ENCODE measurements at regions not wholly inside any gene's neighbourhood (a gene's known extent, or its start where the extent isn't known, plus 50 kb on each side); places are given as distances from the start of the nearest gene placed in this dataset.
A peak's percentile ranks its signal among the peaks of the same experiment; 100 is the strongest.
"Not testable (repeated sequence)": the region's sequence is repeated elsewhere in the genome, so short reads cannot be mapped to it uniquely, and the experiment has no call there.

DNA sequence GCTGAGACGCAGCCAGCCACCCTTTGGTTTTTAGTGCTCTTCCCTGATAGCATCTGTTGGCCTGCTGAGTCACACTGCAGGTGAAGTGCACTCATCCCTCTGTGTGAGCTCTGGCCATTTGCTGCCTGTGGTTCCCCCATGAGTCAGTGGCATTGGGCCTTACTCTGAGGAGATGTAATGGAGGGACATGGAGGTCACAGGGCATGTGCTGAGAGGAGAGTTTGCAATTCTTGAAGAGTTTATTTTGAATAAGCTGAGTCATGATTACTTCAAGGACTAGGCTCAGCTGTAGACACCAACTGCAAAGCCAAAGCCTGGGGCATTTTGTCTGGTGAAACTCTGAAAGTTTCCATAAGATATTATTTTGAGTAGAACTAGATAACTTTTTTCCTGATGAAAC is 200.3 kb downstream of the BCL2L11 start:
- DNase-seq: peak; percentile 40

DNA sequence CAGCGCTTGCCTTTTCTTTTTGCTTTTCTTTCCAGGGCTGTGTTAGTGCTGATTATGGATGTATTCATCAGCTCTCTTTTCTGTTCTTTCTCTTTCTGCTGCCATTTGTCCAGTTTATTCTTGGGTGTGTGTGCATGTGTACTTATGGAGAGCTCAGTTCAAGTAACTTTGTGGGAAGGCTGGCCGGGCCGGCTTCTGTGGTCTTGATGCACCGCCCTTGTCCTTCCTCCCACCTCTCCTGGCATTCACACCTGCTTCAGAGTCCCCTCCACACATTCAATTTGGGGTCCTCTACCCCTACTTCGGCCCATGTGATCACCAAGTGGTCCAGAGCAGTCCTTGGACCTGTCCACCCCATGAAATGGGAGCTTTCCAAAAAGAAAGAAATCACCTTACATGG is 202.7 kb downstream of the BCL2L11 start:
- not testable (repeated sequence) for DNase-seq

GRCh38 chr2:111327726-111328125 is 207.0 kb downstream of the BCL2L11 start:
- DNase-seq: not testable (repeated sequence)

- not testable (repeated sequence) for DNase-seq
Observed at GRCh38 chr2:111329309-111329708, 208.6 kb downstream of the BCL2L11 start.

- not testable (repeated sequence) for DNase-seq
Observed at GRCh38 chr2:111331099-111331724, 210.5 kb downstream of the BCL2L11 start.

DNA sequence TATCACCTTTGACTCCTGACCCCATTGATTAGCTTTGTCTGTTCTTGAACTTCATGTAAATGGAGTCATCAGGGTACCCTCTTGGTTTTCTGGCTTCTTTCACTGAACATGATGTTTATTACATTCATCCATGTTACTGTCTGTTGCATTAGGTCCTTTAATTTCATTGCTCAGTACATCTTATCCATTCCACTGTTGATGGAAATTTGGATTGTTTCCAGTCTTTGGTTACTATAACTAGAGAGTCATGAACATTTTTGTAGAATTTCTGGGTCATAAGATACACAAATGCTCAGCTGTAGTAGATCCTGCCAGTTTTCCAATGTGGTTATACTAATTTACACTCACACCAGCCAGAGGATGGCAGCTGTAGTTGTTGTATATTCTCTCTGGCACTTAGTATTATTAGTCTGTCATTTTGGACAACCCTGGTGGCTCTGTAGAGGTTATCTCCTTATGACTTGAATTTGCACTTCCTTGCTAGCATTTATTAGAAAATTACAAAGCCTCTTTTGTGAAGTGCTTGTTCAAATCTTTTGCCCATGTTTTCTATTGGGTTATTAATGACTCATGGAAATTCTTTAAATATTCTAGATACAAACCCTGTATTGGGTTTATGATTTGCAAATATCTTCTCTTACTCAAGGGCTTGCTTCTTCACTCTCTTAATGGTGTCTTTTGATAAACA is 214.7 kb downstream of the BCL2L11 start:
- DNase-seq: not testable (repeated sequence)

- DNase-seq: not testable (repeated sequence)
Observed at GRCh38 chr2:111338474-111338873, 217.8 kb downstream of the BCL2L11 start.

DNA sequence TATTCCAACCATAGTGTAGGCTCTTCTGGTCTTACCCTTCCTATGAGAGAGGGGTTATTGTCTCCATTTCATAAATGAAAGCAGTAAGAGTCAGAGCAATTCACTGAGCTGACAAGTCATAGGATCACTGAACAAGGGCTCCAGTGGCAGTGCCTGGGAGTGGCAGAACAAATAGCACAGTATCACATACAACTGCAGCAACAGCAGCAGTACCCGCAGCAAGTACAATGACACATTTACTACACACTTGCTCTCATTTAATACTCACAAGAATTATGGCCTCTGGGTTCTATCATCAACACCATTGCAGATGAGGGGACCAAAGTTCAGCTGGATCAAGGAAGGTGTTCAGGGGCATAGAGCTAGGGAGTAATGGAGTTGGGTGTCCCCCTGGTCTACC is 218.8 kb downstream of the BCL2L11 start:
- not testable (repeated sequence) for DNase-seq

DNA sequence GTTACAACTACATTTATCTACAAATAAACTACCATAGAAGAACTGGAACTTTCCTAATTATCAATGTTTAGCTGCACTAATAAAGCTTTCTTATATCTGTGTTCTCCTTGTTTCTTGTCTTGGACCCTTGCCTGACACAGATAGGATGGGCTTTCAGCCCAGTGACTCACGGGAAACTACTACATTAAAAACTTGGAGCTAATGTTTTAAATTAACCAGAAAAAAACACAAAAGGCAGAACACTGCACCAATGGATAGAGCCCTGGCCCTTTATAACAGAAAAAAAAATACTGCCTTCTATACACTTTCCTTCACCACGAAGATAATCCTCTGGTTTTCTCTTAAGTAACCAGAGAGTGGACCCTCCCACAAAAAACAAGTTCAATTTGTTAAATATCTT is 223.9 kb downstream of the BCL2L11 start:
- not testable (repeated sequence) for DNase-seq

- not testable (repeated sequence) for DNase-seq
Observed at GRCh38 chr2:111345439-111345838, 224.7 kb downstream of the BCL2L11 start.

GRCh38 chr2:111346018-111346930 is 225.6 kb downstream of the BCL2L11 start:
- DNase-seq: not testable (repeated sequence)

DNA sequence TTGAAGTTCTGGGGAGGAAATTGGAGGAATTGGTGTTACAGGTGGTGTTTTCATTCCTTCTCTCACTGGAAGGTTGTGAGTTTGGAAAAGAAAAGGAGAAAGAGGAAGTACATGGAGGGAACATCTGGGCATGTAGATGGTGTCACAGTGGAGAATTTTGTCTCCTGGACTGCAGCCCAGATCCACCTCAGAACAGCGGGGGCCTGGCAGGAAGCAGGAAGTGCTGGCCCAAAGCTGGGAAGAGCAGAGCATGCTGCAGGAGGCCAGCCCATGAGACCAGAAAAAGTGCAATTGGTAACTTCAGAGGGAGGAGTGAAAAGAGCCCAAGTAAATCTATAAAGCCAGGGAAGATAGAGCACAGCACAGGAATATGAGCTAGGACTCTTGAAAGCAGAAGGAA is 227.0 kb downstream of the BCL2L11 start:
- not testable (repeated sequence) for DNase-seq

DNA sequence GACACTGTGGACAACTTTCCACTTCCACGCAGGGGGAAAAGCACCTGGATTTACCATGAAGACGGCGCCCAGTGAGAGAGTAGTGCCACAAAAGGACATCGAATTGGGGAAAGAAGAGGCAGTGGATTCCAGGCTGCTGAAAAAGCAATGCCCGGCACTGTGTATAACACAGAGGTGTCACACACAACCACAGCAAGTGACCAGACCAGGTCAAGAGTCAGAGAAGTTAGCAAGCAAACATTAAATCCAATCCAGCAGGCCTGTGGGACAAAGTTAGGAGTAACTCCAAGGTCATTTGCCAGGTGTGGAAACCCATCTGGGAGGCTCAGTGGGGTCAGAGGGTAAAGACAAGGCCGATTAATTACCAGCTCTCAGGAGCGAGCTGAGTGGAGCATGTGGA is 227.6 kb downstream of the BCL2L11 start:
- DNase-seq: not testable (repeated sequence)

DNA sequence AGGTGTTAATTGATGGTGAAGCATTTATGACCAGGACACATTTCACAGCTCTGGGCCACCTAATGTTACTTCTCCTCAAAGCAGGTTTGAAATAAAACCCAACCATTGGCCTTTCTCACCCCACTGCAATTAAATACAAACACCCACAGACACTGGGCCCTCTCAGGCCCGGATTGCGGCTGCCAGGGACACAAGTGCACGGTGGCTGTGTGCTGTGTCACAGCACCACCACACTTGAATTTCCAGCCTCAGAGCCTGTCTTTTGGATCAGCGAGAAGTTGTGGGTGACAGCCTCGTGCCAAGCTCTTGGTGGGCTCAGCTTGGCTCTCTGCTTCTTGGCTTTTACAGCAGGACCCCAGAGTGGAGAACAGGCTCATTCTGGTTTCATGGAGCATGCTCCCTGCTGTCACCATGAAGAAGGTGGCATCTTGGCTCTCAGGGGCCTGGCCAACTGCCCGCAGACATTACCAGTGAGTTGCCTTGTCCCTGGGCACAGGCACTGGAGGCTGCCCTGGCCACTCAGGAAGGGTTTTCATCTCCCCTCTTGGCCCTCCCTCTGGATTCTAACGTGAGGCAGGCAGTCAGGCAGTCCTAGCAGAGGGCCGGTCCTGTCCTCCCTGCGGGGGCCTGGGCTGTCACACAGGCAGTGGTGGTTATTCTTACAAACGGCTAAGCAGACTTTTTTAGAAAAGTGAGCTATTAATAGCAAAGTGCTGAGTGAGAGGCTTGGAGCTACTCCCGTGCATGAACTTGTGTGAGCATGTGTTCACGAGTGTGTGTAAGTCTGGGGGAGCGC is 234.5 kb downstream of the BCL2L11 start:
- not testable (repeated sequence) for DNase-seq

DNA sequence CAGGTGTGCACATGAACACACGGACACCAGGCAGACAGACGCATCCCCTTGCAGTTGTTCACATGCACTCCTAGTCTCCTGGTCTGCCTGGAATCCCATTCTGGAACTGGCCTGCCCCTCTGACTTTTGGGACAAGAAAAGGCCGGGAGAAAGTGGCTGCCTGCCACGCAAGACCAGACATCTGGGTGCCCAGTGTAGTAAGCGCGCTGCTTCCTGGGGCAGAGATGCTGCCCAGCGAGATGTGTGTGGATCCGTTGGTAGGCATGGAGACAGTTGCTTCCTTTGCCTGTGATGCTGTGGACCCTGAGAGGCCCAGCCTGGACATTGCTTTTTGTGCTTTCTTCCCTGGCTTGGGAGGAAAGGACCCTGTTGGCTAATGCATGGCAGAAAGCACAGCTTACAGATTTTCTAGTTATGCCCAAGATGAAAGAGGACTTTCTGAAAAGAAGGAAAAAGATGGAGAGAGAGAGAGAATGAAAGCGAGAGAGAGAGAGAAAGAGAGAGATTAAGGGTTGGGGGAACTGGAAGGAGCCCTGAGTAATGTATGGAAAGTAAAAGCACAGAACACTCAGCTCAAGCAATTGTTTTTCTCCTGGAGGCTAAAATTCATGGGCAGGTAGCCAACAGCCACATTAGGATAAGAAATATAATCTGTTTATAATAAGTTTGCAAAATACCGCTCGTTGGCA is 235.3 kb downstream of the BCL2L11 start:
- not testable (repeated sequence) for DNase-seq

GRCh38 chr2:111356512-111357031 is 235.9 kb downstream of the BCL2L11 start:
- DNase-seq: not testable (repeated sequence)

- DNase-seq: not testable (repeated sequence)
Observed at GRCh38 chr2:111365986-111366640, 245.4 kb downstream of the BCL2L11 start.

DNA sequence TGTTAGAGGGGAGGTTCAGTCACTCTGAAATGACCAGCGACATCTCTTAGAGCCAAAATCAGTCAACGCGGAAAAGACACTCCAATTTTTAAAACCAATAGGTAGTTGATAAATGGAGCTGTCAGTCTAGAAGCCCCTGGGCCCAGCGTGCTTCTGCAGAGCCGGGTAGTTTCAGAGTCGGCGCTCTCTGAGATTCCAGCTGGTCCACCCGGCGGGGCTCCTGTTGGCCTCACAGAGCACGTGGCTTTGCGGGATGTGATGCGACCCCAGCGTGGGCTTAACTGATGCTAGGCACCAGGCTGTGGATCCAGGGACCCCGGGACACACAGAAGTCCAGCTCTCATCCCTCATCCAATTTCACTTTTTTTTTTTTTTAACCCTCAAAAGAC is 245.9 kb downstream of the BCL2L11 start:
- DNase-seq: not testable (repeated sequence)

GRCh38 chr2:111367080-111367479 is 246.4 kb downstream of the BCL2L11 start:
- DNase-seq: not testable (repeated sequence)

- DNase-seq: not testable (repeated sequence)
Observed at GRCh38 chr2:111367871-111368270, 247.2 kb downstream of the BCL2L11 start.

DNA sequence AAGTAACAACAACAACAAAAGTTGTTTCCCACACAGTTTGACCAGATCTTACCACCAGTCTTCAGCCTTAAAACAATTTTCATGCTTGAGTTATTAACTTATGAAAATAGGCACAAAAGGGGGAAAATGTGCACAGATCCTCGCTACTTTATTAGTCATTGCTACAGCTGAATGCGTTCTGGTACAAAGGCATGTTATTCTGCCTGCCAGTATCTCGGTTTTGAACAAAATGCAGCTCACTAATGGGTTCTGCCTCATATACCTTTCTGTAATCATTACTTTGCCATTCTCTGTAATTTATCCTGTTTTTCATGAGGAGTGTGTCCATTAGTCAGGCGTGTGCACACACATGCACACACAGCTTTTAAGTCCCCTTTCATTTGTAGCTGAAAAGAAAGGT is 247.6 kb downstream of the BCL2L11 start:
- DNase-seq: not testable (repeated sequence)

Measured in activated CD4-positive, alpha-beta T cell treated with anti-CD3 and anti-CD28 coated beads for 48 hours (primary cell).